Vagina (tissue), 2 donors: ENCODE measurements at regions not wholly inside any gene's neighbourhood (a gene's known extent, or its start where the extent isn't known, plus 50 kb on each side); places are given as distances from the start of the nearest gene placed in this dataset.

ENCODE experiments used
- DNase-seq, 2 donors: peaks; one replicate each; pipeline ENCODE4 v3.0.0-alpha.2; 2017; ENCODE audit errors: extremely low spot score in 2 of 2
- H3K27ac ChIP-seq: fragments of 200-600 bp; sonication (generic); one replicate; pipeline ENCODE4 v1.5.1; 2019
- H3K27me3 ChIP-seq: fragments of 200-600 bp; sonication (generic); one replicate; pipeline ENCODE4 v1.5.1; 2019
- H3K36me3 ChIP-seq, 2 donors: fragments of 200-600 bp; sonication (generic); one replicate each; pipeline ENCODE4 v1.5.1; 2017 to 2019
- H3K4me1 ChIP-seq: fragments of 200-600 bp; sonication (generic); one replicate; pipeline ENCODE4 v1.5.1; 2019
- H3K4me3 ChIP-seq, 2 donors: fragments of 200-600 bp; sonication (generic); 1 replicate in 1 of 2; 2 replicates in 1 of 2; pipeline ENCODE4 v1.5.1; 2016 to 2019
- H3K9me3 ChIP-seq: fragments of 200-600 bp; sonication (generic); one replicate; pipeline ENCODE4 v1.5.1; 2019
- POLR2A ChIP-seq, 2 donors: fragments of 450-650 bp; IDR thresholded peaks; one replicate each; pipeline ENCODE4 v1.6.1; 2017; ENCODE audit warnings: antibody characterized with exemption in 2 of 2, mild to moderate bottlenecking in 2 of 2, moderate library complexity in 2 of 2
- POLR2AphosphoS5 ChIP-seq, 2 donors: sonication (generic); formaldehyde crosslinking; IDR thresholded peaks; one replicate each; pipeline ENCODE4 v1.9.0; 2017; ENCODE audit warnings: antibody characterized with exemption in 2 of 2, mild to moderate bottlenecking in 2 of 2, low read depth in 1 of 2; ENCODE audit not compliant: insufficient read depth in 1 of 2
- intact Hi-C: fragments of 100-400 bp; cut with DNase I; formaldehyde crosslinking; loops from one replicate; pipeline ENCODE4 v1.15.1; 2023
- TF ChIP-seq, protein P1 (sequence below), 3 experiments: fragments of 450-650 bp in 2 of 3; fragments of 200-600 bp in 1 of 3; sonication (generic) in 1 of 3; IDR thresholded peaks; one replicate each; pipeline ENCODE4 v1.5.1; 2017 to 2019; ENCODE audit warnings: antibody characterized with exemption in 3 of 3, mild to moderate bottlenecking in 2 of 3, moderate library complexity in 2 of 3

DNA sequence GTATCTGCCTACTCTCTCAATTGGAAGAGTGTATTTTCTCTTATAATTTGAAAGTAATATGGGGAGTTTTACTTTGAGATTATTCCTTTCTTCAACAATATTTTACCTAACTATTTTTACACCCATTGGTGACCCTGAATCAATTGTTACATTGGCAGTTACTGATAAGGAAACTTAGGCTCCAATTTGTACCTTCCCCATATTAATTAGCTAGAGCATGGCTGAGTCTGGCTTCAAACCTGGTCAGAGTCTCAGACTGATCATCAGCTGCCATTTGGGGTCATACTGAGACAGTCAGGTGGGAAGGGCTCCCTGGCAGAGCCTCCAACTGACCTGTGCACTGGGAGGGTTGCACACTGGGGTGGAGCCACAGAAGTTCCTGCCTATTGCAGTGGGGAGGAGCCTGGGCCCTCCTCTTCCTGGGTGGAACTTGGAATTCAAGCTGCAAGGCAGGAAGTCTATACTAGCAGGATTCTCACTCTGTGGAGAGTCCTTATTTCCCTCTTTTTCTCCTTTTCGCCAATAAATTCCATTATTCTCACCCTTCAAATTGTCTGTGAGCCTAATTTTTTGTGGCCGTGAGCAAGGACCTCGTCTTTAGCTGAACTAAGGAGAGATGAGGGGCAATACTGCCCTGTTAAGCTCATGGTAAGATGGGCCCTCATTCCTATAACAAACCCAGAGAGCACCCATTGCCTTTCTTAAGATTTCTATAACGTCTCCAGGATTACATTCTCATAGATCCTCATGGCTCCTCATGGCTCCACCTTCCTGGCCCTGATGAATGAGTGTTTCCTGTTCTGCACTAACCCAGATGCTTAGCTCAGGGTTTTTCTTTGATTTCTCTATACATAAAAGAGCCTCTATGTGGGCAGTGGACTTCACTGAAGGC lies 285.1 kb downstream of the ADGB start:
- peaks cover 5% of the 10 kb centered on the region for H3K4me1 ChIP-seq
- H3K36me3 ChIP-seq = no peaks in the 10 kb centered on the region
- no peak overlapping the region for H3K27ac ChIP-seq
- DNase-seq = no peak
- H3K4me3 ChIP-seq = no peak overlapping the region
- H3K27me3 ChIP-seq = no peaks in the 10 kb centered on the region
- H3K9me3 ChIP-seq = no peaks in the 10 kb centered on the region
- no peak for TF ChIP-seq POLR2AphosphoS5 (IDR thresholded peaks at IDR 0.05; ENCODE audit: insufficient read depth in 1 of 2, low read depth in 1 of 2)
- no peak for TF ChIP-seq POLR2A (IDR thresholded peaks at IDR 0.05)
- TF ChIP-seq, protein P1, sequence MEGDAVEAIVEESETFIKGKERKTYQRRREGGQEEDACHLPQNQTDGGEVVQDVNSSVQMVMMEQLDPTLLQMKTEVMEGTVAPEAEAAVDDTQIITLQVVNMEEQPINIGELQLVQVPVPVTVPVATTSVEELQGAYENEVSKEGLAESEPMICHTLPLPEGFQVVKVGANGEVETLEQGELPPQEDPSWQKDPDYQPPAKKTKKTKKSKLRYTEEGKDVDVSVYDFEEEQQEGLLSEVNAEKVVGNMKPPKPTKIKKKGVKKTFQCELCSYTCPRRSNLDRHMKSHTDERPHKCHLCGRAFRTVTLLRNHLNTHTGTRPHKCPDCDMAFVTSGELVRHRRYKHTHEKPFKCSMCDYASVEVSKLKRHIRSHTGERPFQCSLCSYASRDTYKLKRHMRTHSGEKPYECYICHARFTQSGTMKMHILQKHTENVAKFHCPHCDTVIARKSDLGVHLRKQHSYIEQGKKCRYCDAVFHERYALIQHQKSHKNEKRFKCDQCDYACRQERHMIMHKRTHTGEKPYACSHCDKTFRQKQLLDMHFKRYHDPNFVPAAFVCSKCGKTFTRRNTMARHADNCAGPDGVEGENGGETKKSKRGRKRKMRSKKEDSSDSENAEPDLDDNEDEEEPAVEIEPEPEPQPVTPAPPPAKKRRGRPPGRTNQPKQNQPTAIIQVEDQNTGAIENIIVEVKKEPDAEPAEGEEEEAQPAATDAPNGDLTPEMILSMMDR (IDR thresholded peaks at IDR 0.05) = no peak
- intact Hi-C loops = no loop called here

GRCh38 chr6:146884728-146885127 lies 286.0 kb downstream of the ADGB start:
- TF ChIP-seq POLR2A (IDR thresholded peaks at IDR 0.05) = no peak
- TF ChIP-seq POLR2AphosphoS5 (IDR thresholded peaks at IDR 0.05; ENCODE audit: insufficient read depth in 1 of 2, low read depth in 1 of 2) = no peak
- TF ChIP-seq, protein P1 (IDR thresholded peaks at IDR 0.05) = no peak
- intact Hi-C loops = no loop called here
- Histone ChIP-seq H3K27ac (no peak overlapping the region), H3K9me3 (no peaks in the 10 kb centered on the region), H3K36me3 (no peaks in the 10 kb centered on the region), H3K27me3 (no peaks in the 10 kb centered on the region), H3K4me1 (peaks cover 5% of the 10 kb centered on the region), H3K4me3 (no peak overlapping the region)
- DNase-seq = no peak

DNA sequence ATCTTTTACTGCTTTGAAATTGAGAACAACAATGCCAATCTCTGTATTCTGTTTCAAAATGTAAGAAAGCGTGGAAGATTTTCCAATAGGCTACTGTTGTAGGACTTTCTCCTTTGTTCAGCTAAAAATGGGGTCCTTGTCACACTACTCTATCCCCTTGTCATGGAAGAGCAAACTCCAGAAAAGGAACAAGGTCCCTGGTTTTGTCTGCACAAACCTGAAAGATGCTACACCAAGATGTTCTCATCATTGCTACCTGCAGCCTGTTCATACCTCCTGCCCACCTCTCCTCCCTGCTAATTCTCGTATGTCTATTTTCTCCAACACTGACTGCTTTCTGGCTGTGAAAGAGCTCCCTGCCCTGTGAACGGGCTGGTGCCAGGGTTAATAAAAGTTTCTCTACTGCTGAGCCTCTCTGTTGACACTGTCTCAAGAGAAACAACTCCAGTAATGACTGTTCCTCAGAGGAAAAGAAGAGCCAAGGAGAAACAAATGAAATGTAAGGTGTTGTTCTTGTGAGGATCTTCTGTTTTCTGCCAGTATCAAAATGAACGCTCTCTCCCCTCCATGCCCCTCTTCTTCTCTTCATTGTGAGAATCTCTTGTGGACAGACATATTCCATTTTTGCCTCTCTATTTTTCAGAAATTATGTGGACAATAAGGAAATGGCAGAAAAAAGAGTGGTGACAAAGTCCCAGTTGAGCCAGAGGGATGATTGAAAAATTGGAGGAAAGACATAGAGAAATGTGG lies 287.1 kb downstream of the ADGB start:
- Histone ChIP-seq H3K36me3 (no peaks in the 10 kb centered on the region), H3K27me3 (no peaks in the 10 kb centered on the region), H3K9me3 (no peaks in the 10 kb centered on the region), H3K4me3 (no peak overlapping the region), H3K4me1 (peaks cover 5% of the 10 kb centered on the region), H3K27ac (no peak overlapping the region)
- intact Hi-C loops = no loop called here
- TF ChIP-seq, protein P1 (IDR thresholded peaks at IDR 0.05) = no peak
- DNase-seq = no peak

DNA sequence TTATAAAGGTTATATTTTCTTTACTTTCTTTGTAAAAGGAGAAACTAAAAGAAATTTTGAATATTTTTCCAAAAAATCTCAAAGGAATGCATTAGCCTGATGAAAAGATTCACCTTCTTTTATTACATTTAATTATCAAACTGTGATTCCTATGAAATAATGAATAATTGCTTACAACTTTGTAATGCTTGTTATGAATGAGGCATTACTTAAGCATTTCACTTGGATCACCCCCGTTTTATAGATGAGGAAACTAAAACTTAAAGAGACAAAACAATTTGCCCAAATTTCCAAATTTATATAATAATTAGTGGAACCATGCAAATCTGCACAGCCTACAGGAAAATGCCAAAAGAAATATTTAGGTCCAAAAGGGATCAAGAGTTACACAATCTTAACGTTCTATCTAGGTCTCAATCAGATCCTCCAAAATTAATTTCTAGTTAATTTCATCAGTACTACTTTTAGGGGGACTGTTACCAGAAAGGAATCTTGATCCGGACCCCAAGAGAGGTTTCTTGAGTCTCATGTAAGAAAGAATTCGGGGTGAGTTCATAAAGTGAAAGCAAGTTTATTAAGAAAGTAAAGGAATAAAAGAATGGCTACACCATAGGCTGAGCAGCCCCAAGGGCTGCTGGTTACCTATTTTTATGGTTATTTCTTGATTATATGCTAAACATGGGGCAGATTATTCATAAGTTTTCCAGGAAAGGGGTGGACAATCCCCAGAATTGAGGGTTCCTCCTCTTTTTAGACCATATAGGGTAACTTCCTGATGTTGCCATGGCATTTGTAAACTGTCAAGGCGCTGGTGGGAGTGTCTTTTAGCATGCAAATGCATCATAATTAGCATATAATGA lies 288.0 kb downstream of the ADGB start:
- intact Hi-C loops = no loop called here
- H3K27ac ChIP-seq = no peak overlapping the region

More for the DNA sequence above, 288.0 kb downstream of the ADGB start:
- no peaks in the 10 kb centered on the region for H3K27me3 ChIP-seq
- H3K36me3 ChIP-seq = no peaks in the 10 kb centered on the region
- H3K4me3 ChIP-seq = no peak overlapping the region
- TF ChIP-seq, protein P1 (IDR thresholded peaks at IDR 0.05) = no peak
- TF ChIP-seq POLR2A (IDR thresholded peaks at IDR 0.05) = no peak
- TF ChIP-seq POLR2AphosphoS5 (IDR thresholded peaks at IDR 0.05; ENCODE audit: insufficient read depth in 1 of 2, low read depth in 1 of 2) = no peak
- DNase-seq = no peak
- H3K4me1 ChIP-seq = peaks cover 5% of the 10 kb centered on the region
- H3K9me3 ChIP-seq = no peaks in the 10 kb centered on the region
